HG02759 (cell line): ENCODE measurements at regions not wholly inside any gene's neighbourhood (a gene's known extent, or its start where the extent isn't known, plus 50 kb on each side); places are given as distances from the start of the nearest gene placed in this dataset.

Source experiments
- ATAC-seq: cut with Tn5 transposase; IDR thresholded peaks from one replicate; pipeline ENCODE4 v1.9.1; 2021; ENCODE audit warnings: mild to moderate bottlenecking, moderate library complexity; ENCODE audit not compliant: unreplicated experiment

DNA sequence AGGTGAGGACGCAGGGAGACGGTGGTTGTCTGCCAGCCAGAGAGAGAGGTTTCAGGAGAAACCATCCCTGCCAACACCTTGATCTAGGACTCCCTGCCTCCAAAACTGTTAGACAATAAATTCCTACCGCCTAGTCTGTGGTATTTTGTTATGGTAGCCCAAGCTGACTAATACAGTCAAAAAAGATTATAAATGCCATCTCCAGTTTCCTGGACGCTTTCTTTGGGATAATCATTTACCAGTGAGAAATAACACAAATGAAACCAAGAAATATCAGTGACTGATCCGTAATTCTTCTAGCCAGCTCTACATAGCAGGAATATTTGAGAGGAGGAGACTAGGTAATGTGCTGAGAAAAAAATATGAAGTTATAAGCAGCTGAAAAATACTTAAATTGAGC is 707.8 kb upstream of the LMCD1 start:
- ATAC-seq: no peak

GRCh38 chr3:7798276-7798675 is 703.3 kb upstream of the LMCD1 start:
- ATAC-seq: no peak

GRCh38 chr3:7800006-7800780 is 701.4 kb upstream of the LMCD1 start:
- no peak for ATAC-seq

DNA sequence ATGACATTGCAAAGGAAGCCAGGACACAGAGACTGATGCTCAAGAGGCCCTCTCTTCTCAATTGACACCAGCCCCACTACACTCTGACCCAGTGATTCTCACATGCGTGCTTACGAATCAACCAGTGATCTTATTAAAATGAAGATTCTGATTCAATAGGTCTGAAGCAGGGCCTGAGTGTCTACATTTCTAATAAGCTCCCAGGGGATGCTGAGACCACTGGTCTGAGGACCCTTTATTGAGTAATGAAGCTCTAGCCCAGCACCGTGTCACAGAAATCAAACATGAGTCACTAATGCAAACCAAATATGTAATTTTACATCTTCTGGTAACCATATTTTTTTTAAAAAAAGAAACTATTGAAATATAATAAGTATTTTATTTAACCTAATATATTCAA is 689.1 kb upstream of the LMCD1 start:
- ATAC-seq: no peak

DNA sequence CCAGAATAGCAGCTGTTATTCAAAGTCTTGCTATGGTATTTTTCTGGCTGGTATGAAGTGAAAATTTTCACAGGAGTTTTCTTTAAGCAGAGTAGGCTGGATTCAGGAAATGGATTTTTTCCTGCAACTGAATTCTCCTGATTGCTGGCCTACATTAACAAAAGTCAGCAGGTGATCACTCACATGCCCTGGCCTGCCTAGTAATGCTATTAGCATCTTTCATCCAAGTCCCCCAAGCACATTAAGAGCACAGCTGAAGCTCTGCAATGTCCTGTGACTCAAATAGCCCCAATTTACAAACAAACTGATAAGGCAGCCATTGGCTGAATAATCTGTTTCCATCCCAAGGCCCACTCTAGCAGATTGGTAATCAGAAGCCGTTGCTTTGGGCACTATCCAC is 688.3 kb upstream of the LMCD1 start:
- no peak for ATAC-seq

GRCh38 chr3:7817239-7817638 is 684.4 kb upstream of the LMCD1 start:
- no peak for ATAC-seq

DNA sequence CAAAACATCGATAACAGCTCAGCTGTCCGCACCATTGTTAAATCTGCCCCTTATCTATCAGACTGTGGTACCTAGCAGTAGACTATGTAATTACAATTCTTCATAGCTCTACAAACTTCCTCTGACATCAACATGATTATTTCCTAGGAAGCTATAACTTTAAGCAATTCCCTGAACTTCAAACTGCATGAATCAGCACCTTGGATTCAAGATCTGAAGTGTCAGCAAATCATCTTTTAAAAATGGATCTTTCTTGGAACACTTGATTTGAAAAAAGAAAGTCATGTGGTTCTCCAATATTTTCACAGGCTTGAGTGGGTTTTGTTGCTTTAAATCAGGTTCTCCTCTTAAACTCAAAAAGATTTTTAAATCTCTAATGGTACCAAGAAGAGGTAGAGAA is 680.7 kb upstream of the LMCD1 start:
- no peak for ATAC-seq

GRCh38 chr3:7821858-7822257 is 679.8 kb upstream of the LMCD1 start:
- ATAC-seq: no peak

DNA sequence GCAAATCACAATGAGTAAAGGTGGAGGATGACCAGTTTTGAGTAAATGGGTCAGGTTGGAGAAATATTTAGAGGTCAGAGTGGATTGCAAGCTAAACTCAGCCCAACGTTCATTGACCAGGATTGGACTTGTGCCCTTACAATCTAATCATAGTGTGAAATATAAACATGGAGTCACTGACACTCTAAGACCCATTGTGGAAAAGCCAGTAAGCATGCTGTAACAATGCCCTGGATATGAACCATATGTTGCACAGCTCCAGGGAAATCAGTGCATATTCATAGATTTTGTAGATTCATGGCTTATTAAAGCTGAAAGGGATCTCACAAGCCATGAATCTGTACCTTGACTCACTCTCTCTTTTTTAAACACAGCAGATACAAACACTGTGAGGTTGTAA is 660.2 kb upstream of the LMCD1 start:
- ATAC-seq: no peak

- no peak for ATAC-seq
Measured at GRCh38 chr3:7843441-7843840, 658.2 kb upstream of the LMCD1 start.

DNA sequence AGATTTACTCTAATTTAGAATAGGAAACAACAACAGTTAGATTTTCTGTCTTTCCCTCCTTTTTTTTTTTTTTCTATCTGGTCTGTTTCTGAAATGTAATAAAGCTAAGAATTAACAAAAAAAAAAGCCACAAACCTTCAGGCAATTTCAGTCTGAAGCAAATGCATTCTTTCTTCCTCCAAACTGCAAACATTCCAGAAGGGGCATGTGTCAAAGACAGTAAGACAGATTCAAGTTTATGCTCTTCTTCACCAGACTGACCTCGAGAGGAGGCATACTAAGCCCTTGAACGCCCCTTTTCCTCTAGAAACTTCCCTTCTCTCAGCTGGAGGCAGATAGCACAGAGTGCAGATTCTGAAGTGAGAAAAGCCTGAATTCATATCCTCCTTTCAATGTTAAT is 654.6 kb upstream of the LMCD1 start:
- no peak for ATAC-seq

DNA sequence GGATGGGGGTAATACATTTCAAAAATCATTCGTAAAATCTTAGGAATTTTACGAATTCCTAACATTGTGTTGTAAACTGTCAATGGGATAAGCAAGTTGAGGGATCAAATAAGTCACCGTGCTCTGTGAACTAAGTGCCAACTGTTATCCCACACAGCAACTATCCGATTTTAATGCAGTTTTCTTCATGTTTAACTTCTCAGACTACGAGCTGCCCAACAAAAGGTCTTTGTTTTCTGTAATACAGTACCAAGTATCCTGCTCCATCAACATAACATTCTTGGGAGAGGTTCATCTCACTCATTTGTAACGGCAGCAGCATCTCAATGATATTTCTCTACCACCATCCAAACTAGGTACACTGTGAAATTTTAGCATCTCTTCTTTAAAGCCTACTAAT is 654.1 kb upstream of the LMCD1 start:
- no peak for ATAC-seq

DNA sequence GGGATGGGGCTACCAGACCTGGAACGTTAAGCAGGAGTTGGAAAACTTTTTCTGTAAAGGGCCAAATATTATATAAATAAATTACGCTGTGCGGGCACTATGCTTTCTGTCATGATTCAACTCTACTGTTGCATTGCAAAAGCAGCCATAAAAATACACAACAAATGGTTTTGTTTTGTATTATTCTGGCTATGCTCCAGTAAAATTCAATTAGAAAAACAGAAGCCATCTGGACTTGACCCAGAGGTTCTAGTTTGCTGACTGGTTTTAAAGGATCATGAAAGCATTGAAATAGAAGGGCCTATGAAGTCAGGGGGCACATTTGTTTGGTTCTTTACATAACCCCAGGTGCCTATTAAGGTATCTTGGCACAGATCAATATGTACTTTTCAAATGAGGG is 647.4 kb upstream of the LMCD1 start:
- ATAC-seq: no peak

- ATAC-seq: no peak
Measured at GRCh38 chr3:7854721-7855120, 646.9 kb upstream of the LMCD1 start.

DNA sequence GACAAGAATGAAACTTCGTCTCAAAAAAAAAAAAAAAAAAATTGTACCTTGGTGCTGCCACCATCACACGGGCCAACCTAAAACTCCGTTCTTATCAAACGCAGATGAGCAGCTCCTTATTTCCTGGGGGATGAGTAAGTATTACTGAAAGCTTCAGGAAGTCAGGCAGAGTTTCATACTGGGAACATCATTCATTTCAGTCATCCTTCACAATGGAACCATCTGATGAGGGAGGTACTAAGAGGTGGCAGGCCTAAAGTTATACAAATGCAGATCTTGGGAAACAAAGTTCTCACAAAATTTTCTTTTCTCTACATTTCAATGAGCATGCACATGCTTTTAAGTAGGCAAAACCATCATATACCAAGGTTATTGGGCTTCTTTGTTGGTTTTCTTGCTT is 636.0 kb upstream of the LMCD1 start:
- ATAC-seq: no peak

- no peak for ATAC-seq
Measured at GRCh38 chr3:7867587-7867986, 634.0 kb upstream of the LMCD1 start.

DNA sequence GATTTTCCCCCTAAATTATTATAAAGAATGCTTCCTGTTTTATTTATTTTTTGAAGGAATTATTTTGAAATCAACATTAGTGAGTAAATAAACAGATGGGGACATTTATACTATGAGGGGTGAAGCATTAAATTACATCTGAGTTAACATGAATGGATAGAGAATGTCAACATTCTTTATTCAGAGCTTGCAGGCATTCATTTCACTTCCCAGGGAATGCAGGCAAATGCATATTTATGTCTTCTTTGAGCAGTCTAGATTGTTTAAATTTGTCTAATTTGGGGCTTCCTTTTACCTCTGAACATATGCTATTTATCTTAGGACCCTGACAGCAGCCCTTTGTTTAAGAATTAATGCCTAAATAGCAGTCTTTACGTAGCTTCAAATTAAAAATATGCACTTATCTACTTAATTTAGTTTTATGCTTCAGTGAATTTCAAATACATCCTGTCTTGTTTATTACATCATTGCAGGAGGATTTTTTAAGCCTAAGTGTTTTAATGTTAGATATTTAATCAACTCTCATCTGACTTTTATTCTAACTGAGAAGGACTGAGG is 630.5 kb upstream of the LMCD1 start:
- ATAC-seq: no peak

GRCh38 chr3:7874116-7874515 is 627.5 kb upstream of the LMCD1 start:
- ATAC-seq: no peak

DNA sequence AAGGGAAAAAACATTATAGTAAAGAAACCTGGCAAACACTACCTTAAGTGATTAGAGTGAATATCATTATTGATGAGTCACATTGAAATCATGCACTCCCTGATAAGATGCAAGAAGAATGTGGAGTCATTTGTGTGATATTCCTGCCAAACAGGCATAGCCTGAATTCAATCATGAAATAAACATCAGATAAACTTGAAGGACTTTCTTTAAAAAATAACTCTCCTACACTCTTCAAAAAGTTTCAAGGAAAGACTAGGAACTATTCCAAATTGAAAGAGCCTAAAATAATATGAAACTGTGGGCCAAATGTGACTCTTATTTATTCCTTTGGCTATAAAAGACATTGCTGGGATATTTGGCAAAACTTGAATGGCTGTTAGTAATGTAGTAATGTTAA is 625.7 kb upstream of the LMCD1 start:
- ATAC-seq: no peak

DNA sequence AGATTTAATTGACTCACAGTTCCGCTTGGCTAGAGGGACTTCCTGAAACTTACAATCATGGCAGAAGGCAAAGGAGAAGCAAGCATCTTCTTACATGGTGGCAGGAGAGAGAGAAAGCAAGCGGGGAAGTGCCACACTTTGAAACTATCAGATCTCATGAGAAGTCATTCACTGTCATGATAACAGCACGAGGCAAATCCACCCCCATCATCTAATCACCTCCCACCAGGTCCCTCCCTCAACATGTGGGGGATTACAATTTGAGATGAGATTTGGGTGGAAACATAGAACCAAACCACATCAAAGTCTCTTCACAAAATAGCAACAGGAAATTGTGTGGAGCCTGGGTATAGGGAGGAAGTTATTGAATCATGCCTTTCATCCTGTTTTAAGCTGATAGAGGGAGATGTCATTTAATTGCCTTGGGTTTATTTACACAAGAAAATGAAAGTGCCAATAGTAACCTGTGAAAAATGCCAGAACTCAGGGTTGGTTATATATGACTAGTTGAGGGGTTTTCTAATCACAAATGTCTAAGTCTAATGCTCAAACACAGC is 624.8 kb upstream of the LMCD1 start:
- ATAC-seq: no peak

DNA sequence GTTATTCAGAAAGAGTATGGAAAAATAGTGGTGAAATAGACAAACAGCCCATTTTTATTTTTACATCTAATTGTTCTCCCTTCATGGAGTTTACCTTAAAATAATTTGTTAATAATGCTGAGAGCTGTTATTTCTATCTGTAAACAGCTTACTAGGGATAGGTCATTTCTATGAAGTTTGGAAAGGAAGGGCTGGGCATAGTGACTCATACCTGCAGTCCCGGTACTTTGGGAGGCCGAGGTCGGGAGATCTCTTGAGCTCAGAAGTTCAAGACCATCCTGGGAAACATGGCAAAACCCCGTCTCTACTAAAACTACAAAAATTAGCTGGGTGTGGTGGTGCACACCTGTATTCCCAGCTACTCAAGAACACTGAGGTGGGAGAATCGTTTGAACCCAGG is 624.3 kb upstream of the LMCD1 start:
- ATAC-seq: no peak

GRCh38 chr3:7879572-7879971 is 622.1 kb upstream of the LMCD1 start:
- no peak for ATAC-seq

DNA sequence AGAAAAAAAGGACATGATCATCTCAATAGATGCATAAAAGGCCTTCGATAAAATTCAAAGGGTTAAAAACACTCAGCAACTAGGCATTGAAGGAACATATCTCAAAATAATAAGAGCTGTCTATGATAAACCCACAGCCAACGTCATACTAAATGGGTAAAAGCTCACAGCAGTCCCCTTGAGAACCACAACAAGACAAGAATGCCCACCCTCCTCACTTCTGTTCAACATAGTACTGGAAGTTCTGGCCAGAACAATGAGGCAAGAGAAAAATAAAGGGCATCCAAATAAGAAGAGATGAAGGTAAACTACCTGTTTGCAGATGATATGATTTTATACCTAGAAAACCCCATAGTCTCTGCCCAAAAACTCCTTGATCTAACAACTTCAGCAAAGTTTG is 619.7 kb upstream of the LMCD1 start:
- ATAC-seq: no peak
